IPS-NIHi7 (cell line): ENCODE measurements at regions not wholly inside any gene's neighbourhood (a gene's known extent, or its start where the extent isn't known, plus 50 kb on each side); places are given as distances from the start of the nearest gene placed in this dataset.
"Not testable (repeated sequence)": the region's sequence is repeated elsewhere in the genome, so short reads cannot be mapped to it uniquely, and the experiment has no call there.

Experiments used
- DNase-seq: peaks from one replicate; pipeline ENCODE4 v3.0.0; 2012; ENCODE audit warnings: mixed read lengths; ENCODE audit errors: extremely low spot score

GRCh38 chr20:52098186-52098585 lies 93.4 kb downstream of the ZFP64 start:
- DNase-seq = no peak

GRCh38 chr20:52096117-52096516 lies 95.5 kb downstream of the ZFP64 start:
- DNase-seq = no peak

- no peak for DNase-seq
Measured at GRCh38 chr20:52094693-52095092, 96.9 kb downstream of the ZFP64 start.

GRCh38 chr20:52093575-52093974 lies 98.0 kb downstream of the ZFP64 start:
- no peak for DNase-seq

- DNase-seq = no peak
Measured at GRCh38 chr20:52090035-52090434, 101.5 kb downstream of the ZFP64 start.

- no peak for DNase-seq
Measured at GRCh38 chr20:52087471-52087870, 104.1 kb downstream of the ZFP64 start.

- DNase-seq = no peak
Measured at GRCh38 chr20:52086878-52087277, 104.7 kb downstream of the ZFP64 start.

GRCh38 chr20:52084727-52085126 lies 106.9 kb downstream of the ZFP64 start:
- no peak for DNase-seq

- DNase-seq = peak; percentile 75
Measured at GRCh38 chr20:52083627-52084232, 107.8 kb downstream of the ZFP64 start.

- no peak for DNase-seq
Measured at GRCh38 chr20:52082612-52083011, 109.0 kb downstream of the ZFP64 start.

- no peak for DNase-seq
Measured at GRCh38 chr20:52081791-52082190, 109.8 kb downstream of the ZFP64 start.

- no peak for DNase-seq
Measured at GRCh38 chr20:52081066-52081465, 110.5 kb downstream of the ZFP64 start.

- no peak for DNase-seq
Measured at GRCh38 chr20:52078289-52078688, 113.3 kb downstream of the ZFP64 start.

GRCh38 chr20:52076164-52076563 lies 115.4 kb downstream of the ZFP64 start:
- no peak for DNase-seq

GRCh38 chr20:52075400-52075799 lies 116.2 kb downstream of the ZFP64 start:
- no peak for DNase-seq

- DNase-seq = no peak
Measured at GRCh38 chr20:52071136-52071535, 120.4 kb downstream of the ZFP64 start.

- DNase-seq = no peak
Measured at GRCh38 chr20:52064931-52065330, 126.6 kb downstream of the ZFP64 start.

GRCh38 chr20:52062452-52063209 lies 128.9 kb downstream of the ZFP64 start:
- no peak for DNase-seq

GRCh38 chr20:52060794-52061714 lies 130.5 kb downstream of the ZFP64 start:
- peak; percentile 77 for DNase-seq

GRCh38 chr20:52057133-52057532 lies 134.4 kb downstream of the ZFP64 start:
- DNase-seq = not testable (repeated sequence)

- no peak for DNase-seq
Measured at GRCh38 chr20:52056203-52057062, 135.1 kb downstream of the ZFP64 start.
